ENCODE measurements at regions not wholly inside any gene's neighbourhood (a gene's known extent, or its start where the extent isn't known, plus 50 kb on each side); places are given as distances from the start of the nearest gene placed in this dataset.

DNA sequence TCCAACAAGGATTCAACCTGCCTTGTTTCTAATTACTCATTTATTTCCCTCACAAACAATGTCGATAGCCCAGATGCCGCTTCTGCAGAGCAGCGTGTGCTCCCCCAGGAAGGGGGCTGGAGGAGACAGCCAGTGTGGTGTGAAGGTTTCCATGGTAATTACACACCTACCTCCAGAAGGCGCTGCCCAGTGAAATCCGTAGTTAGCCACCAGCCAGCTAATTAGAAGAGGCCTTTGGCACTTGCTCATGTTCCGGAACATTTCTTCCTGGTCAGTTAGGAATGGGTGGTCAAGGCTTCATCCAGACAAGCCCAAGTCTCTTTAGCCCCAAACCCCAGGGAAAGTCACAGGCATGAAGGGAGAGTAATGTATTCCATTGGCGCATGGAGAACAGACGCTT lies 342.5 kb upstream of the C16orf82 start (continued):
- no peak for TF ChIP-seq ZNF207 (IDR thresholded peaks at IDR 0.05; ENCODE audit: borderline replicate concordance)

DNA sequence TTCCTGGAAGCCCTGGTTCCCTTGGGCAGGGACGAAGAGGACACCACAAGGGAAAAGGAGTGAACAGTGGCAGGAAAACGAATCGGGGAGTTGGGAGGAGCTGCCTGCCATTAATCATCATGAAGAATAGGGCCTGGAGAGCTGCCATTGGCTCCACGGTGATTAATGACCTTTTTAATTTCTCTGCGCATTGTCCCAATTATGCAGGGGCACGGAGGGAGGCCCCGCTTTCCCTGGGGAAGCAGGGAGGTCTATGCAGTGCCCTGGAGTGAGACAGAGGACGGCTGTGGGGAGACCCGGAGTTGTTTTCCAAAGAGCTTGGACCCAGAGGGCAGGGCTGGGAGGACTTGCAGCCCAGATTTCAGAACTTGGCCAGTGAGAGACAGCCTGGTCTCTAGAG lies 338.9 kb upstream of the C16orf82 start:
- Histone ChIP-seq H3K9ac (ENCODE audit: control insufficient read depth, insufficient read depth, low read length) (no peak overlapping the region), H2AFZ (ENCODE audit: control insufficient read depth, low read depth, low read length) (no peak overlapping the region), H3K9me3 (replicated peaks; ENCODE audit: control insufficient read depth, insufficient read depth, low read length) (no peaks in the 10 kb centered on the region), H3K4me2 (ENCODE audit: control insufficient read depth, insufficient read depth) (no peak overlapping the region), H3K27me3 (replicated peaks in 1 of 2; ENCODE audit: control insufficient read depth in 2 of 2, insufficient read depth in 2 of 2, low read length in 1 of 2) (no peaks in the 10 kb centered on the region), H3K4me1 (ENCODE audit: control insufficient read depth, insufficient read depth, low read length) (no peaks in the 10 kb centered on the region), H3K4me3 (no peak overlapping the region), H4K20me1 (ENCODE audit: control insufficient read depth, insufficient read depth) (no peaks in the 10 kb centered on the region), H3K36me3 (ENCODE audit: control insufficient read depth in 2 of 2, insufficient read depth in 2 of 2, low read length in 1 of 2) (no peaks in the 10 kb centered on the region), H3K79me2 (ENCODE audit: control insufficient read depth, insufficient read depth, low read length) (no peaks in the 10 kb centered on the region), H3K27ac (ENCODE audit: control insufficient read depth, insufficient read depth) (no peak overlapping the region)
- 27% methylated on average over 9 of the region's 9 CpGs for WGBS (ENCODE audit: insufficient coverage, insufficient replicate concordance, low lambda C conversion rate, missing lambda C conversion rate)
- in situ Hi-C loops (cut with MboI) = no loop called here
- CTCF ChIA-PET = no interaction called here
- no peak for ATAC-seq
- no TSS peak for BruUV-seq (replicated peaks)
- no peak for FAIRE-seq
- SMC1A ChIA-PET (ENCODE audit: uncharacterized antibody, unreplicated experiment) = no interaction called here
- RAD21 ChIA-PET (ENCODE audit: unreplicated experiment) = no interaction called here
- no peak for DNase-seq (ENCODE audit: low read depth, low spot score)
- POLR2A ChIA-PET = no interaction called here
- no peak for TF ChIP-seq WRNIP1 (IDR thresholded peaks at IDR 0.05; ENCODE audit: borderline replicate concordance, low read depth, low read length)
- intact Hi-C loops (cut with micrococcal nuclease; ENCODE audit: unreplicated experiment) = no loop called here

DNA sequence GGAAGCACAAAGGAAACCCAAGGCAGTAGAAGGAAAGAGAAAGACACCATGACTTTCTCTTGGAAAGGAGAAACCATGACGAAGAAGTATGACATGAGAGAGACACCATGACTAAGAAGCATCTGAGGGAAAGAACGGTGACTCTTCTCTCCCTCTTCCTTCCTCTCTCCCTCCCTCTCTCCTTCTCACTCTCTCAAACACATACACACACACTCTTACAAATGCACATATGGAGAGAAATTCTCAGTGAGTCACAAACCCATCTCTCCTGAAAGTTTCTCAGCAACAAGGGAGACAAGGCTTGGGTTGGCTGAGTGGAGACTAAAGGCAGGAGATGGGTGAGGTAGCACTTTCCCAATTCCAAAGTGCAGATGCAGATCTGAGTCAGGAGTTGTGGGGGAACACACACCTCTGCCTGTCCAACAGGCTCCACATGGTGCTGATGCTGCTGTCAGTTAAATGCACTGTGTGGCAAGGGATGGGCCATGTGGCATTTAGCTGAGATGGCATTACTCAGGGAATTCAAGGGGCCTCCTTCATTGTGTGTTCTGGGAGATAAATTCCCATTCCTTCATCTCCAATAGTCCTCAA lies 336.7 kb upstream of the C16orf82 start:
- WGBS (ENCODE audit: insufficient coverage, insufficient replicate concordance, low lambda C conversion rate, missing lambda C conversion rate) = 6% methylated on average over 2 of the region's 2 CpGs
- no peak for FAIRE-seq
- ChIA-PET RAD21 (ENCODE audit: unreplicated experiment) (no interaction called here), SMC1A (ENCODE audit: uncharacterized antibody, unreplicated experiment) (no interaction called here), POLR2A (no interaction called here), CTCF (no interaction called here)
- intact Hi-C loops (cut with micrococcal nuclease; ENCODE audit: unreplicated experiment) = no loop called here
- DNase-seq (ENCODE audit: low read depth, low spot score) = no peak
- no peak overlapping the region for H3K4me3 ChIP-seq
- H3K4me2 ChIP-seq (ENCODE audit: control insufficient read depth, insufficient read depth) = no peak overlapping the region
- H3K79me2 ChIP-seq (ENCODE audit: control insufficient read depth, insufficient read depth, low read length) = no peaks in the 10 kb centered on the region
- H3K27ac ChIP-seq (ENCODE audit: control insufficient read depth, insufficient read depth) = no peak overlapping the region
- no peaks in the 10 kb centered on the region for H3K9me3 ChIP-seq (replicated peaks; ENCODE audit: control insufficient read depth, insufficient read depth, low read length)
- H3K27me3 ChIP-seq (replicated peaks in 1 of 2; ENCODE audit: control insufficient read depth in 2 of 2, insufficient read depth in 2 of 2, low read length in 1 of 2) = no peaks in the 10 kb centered on the region
- H3K36me3 ChIP-seq (ENCODE audit: control insufficient read depth in 2 of 2, insufficient read depth in 2 of 2, low read length in 1 of 2) = no peaks in the 10 kb centered on the region
- in situ Hi-C loops (cut with MboI) = no loop called here
- no peak overlapping the region for H3K9ac ChIP-seq (ENCODE audit: control insufficient read depth, insufficient read depth, low read length)
- H4K20me1 ChIP-seq (ENCODE audit: control insufficient read depth, insufficient read depth) = no peaks in the 10 kb centered on the region
- ATAC-seq = no peak
- no TSS peak for BruUV-seq (replicated peaks)
- H3K4me1 ChIP-seq (ENCODE audit: control insufficient read depth, insufficient read depth, low read length) = no peaks in the 10 kb centered on the region
- no peak overlapping the region for H2AFZ ChIP-seq (ENCODE audit: control insufficient read depth, low read depth, low read length)
- TF ChIP-seq SREBF1 (IDR thresholded peaks at IDR 0.05; ENCODE audit: low read length) = no peak
- TF ChIP-seq ESRRA (IDR thresholded peaks at IDR 0.05; ENCODE audit: low read length) = no peak
- no peak for TF ChIP-seq HDAC6 (IDR thresholded peaks at IDR 0.05; ENCODE audit: unreplicated experiment)
- TF ChIP-seq, protein P1, sequence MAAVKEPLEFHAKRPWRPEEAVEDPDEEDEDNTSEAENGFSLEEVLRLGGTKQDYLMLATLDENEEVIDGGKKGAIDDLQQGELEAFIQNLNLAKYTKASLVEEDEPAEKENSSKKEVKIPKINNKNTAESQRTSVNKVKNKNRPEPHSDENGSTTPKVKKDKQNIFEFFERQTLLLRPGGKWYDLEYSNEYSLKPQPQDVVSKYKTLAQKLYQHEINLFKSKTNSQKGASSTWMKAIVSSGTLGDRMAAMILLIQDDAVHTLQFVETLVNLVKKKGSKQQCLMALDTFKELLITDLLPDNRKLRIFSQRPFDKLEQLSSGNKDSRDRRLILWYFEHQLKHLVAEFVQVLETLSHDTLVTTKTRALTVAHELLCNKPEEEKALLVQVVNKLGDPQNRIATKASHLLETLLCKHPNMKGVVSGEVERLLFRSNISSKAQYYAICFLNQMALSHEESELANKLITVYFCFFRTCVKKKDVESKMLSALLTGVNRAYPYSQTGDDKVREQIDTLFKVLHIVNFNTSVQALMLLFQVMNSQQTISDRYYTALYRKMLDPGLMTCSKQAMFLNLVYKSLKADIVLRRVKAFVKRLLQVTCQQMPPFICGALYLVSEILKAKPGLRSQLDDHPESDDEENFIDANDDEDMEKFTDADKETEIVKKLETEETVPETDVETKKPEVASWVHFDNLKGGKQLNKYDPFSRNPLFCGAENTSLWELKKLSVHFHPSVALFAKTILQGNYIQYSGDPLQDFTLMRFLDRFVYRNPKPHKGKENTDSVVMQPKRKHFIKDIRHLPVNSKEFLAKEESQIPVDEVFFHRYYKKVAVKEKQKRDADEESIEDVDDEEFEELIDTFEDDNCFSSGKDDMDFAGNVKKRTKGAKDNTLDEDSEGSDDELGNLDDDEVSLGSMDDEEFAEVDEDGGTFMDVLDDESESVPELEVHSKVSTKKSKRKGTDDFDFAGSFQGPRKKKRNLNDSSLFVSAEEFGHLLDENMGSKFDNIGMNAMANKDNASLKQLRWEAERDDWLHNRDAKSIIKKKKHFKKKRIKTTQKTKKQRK (IDR thresholded peaks at IDR 0.05; ENCODE audit: low read depth, low read length) = no peak
- TF ChIP-seq SP1 (IDR thresholded peaks at IDR 0.05; ENCODE audit: low read depth, low read length) = no peak
- no peak for TF ChIP-seq NR2F1 (conservative IDR thresholded peaks at IDR 0.05)
- no peak for TF ChIP-seq EZH2 (IDR thresholded peaks at IDR 0.05; ENCODE audit: borderline replicate concordance, control insufficient read depth, low read depth, low read length)
- no peak for TF ChIP-seq POLR2AphosphoS5 (IDR thresholded peaks at IDR 0.05; ENCODE audit: low read length)
- TF ChIP-seq EP300 (IDR thresholded peaks at IDR 0.05; ENCODE audit: borderline replicate concordance in 1 of 2, control insufficient read depth in 1 of 2, low read depth in 2 of 2, low read length in 2 of 2) = no peak
- TF ChIP-seq CHD1 (IDR thresholded peaks at IDR 0.05; ENCODE audit: low read depth, low read length) = no peak
- TF ChIP-seq MTA3 (IDR thresholded peaks at IDR 0.05; ENCODE audit: borderline replicate concordance, low read length) = no peak
- no peak for TF ChIP-seq CHD2 (IDR thresholded peaks at IDR 0.05; ENCODE audit: borderline replicate concordance, low read depth, low read length)

Measured in GM12878 (cell line).